SIG-M5 (cell line): ENCODE measurements at regions not wholly inside any gene's neighbourhood (a gene's known extent, or its start where the extent isn't known, plus 50 kb on each side); places are given as distances from the start of the nearest gene placed in this dataset.

ENCODE experiments used
- DNase-seq: peaks from one replicate; lab custom pipeline; 2025; lab: John Stamatoyannopoulos, UW

DNA sequence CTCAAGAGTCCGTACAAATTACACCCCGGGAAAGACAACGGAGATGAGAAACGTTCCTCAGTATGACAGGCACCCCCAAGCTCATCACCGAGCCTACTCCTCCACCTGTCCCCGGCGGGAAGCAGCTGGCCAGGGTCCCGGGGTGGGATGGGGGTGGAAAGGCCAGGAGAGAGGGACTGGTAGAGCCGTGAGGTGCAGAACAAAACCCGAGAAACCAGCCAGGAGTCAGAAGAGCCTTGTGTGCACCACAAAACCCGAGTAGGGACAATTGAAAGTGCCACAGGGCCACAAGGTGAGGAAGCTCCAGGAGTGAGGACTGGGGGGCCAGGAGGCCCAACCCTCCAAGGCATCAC lies 75.5 kb upstream of the SALL3 start:
- no peak for DNase-seq

DNA sequence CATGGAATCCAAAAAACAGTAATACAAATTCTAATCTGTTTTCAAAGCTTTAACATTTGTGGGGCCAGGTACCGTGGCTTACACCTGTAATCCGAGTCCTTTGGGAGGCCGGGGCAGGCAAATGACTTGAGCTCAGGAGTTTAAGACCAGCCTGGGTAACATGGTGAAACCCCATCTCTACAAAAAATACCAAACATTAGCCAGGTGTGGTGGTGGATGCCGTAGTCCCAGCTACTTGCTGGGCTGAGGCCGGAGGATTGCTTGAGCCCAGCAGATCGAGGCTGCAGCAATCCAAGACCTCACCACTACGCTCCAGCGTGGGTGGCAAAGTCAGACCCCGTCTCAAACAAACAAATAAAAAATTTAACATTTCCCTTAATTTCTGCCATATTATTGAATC lies 74.3 kb upstream of the SALL3 start:
- DNase-seq = no peak

GRCh38 chr18:78906066-78906465 lies 73.6 kb upstream of the SALL3 start:
- DNase-seq = no peak

DNA sequence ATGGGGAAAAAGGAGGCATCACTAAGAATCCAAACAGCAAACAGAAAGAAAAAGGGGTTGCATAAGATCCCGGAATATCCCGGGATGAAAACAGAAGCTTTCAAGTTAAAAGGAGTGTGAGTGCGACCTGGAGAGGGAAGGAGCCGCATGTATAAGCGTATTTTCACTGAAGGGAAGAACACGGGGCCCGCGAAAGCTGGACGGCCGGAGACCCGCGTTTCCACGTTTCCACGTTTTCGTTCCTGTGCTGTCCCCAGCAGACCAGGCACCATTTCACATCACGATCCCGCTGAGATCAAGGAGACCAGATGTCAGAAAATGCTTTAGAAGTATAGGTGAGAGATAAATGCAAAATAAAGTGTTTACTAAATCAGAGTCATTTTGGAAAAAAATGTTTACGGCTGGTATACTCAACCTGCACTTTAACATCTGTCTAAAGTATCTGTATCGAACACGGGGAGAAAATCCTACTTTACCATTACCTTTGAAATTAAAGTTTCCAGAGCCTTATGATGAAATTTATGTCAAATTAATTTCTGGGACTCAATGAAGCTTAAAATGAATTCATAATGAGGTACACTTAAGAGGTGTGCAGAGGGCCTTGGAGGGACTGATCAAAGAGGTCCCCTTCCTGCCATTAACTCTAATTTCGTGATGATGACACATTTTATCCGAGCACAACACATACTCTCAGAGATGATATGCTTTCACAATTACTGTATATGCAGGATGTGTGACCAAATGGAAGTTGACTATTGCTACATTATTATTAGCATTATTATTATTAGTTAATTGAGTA lies 71.0 kb upstream of the SALL3 start:
- DNase-seq = no peak

- DNase-seq = no peak
Observed at GRCh38 chr18:78911751-78912283, 67.8 kb upstream of the SALL3 start.

DNA sequence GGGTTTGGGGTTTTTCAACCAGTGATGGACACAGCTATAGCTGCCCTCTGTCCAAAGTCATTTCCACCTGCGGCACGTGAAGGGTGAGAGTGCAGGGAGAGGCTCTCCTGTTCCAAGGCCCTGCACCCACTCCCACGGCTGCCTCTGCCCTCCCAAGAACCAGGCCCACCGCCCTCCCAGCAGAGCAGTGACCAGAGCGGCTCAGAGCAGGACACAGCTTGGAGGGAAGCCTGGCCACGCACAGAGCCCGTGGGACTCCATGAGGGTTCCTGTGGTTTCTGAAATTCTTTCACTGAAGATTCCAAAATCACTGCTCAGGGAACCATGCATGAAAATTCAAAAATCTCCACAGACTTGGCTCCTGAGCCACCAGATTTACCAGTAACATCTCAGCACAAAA lies 67.3 kb upstream of the SALL3 start:
- no peak for DNase-seq

DNA sequence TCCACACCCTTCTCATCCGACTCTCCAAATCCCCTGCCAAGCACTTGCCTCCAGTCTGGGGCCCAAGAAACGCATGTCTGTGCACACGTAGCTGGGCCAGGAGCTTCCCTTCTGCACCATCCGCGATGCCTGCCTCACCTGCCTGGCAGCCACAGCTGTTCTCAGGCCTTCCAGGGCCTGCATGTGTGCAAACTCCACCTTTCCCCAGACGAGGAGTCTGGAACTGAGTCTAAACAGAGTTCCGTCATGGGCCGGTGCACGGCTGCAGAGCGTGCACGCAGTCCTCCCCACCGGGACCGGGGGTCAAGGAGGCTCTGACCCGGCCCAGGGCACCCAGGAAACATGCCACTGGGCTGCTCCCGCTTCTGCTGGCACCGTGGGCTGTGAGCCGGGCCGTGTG lies 66.8 kb upstream of the SALL3 start:
- DNase-seq = no peak

- no peak for DNase-seq
Observed at GRCh38 chr18:78913395-78913794, 66.2 kb upstream of the SALL3 start.

DNA sequence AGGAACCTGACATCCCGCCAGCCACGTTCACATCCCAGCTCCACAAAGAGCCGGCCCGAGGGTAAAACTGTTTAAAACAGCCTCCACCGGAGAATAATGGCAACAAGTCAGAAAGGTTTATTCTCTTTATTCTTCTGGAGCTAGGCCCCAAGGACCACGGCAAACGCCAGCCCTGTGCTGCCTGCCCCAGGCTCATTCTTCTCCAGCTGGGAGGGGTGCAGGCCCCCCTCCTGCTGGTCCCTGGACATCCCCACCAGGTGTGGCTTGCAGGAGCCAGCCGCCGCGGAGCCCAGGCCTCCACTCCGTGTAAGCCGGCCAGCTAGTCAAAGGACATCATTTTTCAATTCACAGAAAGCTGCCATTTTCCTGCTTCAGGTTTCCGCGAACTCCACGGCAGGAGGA lies 65.8 kb upstream of the SALL3 start:
- DNase-seq = no peak

GRCh38 chr18:78914249-78914935 lies 65.2 kb upstream of the SALL3 start:
- DNase-seq = no peak

GRCh38 chr18:78915446-78916008 lies 64.1 kb upstream of the SALL3 start:
- no peak for DNase-seq

DNA sequence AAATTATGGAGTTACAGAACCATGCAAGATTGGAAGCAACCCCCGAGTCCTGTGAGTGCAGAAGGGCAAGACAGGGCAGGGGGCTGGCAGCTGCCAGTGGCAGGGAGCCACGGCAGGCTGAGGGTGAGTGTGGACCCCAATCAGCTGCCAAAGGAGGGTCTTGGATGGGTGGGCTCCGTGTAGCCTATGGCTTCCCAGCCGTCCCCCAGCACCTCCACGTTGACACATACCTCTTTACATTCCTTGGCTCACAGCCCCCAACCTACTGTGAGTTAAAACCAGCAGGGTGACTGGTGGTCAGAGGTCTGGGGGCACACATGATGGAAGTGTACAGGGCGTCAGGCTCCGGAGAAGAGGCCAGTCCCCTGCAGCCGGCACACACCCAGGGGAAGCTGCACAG lies 60.9 kb upstream of the SALL3 start:
- no peak for DNase-seq

GRCh38 chr18:78919956-78920355 lies 59.7 kb upstream of the SALL3 start:
- DNase-seq = no peak

DNA sequence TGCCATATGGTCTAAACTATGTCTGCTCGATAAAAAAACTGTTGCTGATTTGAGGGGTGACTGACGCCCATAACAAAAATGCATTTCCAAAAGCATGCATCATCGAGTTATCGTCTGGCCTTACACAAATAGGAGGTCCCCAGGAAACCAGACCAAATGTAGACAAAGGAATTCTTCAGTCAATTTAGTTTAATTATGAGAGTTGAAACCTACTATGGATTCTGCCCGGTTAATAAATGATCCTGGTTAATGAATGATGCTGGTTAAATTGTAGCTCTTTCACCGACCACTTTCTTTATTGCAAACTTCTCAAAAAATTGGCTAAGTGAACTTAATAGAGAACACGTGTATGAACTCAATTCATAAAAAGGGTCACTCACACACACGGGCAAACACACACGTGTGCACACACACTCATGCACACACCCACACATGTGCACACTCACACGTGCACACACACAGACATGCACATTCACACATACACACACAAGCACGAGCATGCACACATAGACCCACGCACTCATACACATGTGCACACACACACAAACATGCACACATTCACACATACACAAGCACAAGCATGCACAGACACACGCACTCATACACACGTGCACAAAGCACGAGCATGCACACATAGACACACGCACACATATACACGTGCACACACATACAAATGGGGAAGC lies 59.0 kb upstream of the SALL3 start:
- DNase-seq = no peak

DNA sequence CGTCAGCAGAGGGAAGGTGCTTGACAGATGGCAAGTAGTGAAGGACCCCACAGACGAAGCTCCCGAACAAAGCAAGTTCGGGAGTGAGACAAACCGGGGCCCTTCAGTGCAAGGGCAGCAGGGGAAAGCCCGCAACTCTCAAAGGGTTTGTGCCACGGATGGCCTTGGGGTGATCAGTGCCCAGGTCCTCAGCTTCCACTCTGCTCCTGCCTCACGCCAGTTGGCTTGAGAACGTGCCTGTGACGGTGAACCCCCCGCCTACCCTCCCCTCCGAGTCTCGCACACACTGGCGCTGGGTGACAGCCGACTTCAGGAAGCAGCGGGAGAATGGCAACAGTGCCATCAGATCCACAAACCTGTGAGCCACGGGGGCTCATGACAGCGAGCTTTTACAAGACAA lies 56.8 kb upstream of the SALL3 start:
- DNase-seq = no peak

- no peak for DNase-seq
Observed at GRCh38 chr18:78924301-78924700, 55.3 kb upstream of the SALL3 start.

DNA sequence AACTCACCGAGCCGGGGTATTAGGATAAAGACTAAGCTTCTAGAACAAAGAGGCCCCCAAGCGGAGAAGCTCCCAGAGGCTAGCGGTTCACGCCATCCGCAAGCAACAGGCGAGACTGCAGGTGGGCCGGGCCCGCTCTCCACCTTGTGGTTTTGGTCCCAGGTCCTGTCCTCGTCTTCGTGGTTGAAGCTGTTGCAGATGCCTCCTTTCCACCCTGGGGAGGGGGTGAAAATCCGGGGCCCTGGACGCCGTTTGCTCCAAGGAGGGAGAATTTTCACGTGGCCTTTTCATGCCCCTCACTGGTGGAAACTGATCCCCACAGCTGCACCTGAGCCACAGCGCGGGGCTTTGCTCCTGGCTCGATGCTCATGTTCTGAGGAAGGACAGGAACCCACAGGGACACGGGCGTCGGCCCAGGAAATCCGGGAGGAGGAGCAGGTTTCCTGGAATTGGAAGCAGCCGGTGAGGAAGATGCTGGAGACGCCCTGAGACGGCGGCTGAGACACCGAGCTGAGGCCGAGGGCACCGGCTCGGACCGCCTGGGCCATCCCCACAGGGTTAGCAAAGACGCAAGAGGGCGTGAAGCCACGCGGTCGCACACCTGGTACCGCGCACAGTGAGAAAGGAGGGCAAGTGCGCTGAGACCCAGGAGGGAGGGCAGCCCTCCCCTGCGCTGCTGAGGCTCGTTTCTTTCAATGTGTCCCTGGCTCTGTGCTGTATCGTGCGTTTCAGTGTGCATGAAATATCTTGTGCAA lies 54.7 kb upstream of the SALL3 start:
- no peak for DNase-seq

GRCh38 chr18:78925557-78926242 lies 53.9 kb upstream of the SALL3 start:
- DNase-seq = no peak

DNA sequence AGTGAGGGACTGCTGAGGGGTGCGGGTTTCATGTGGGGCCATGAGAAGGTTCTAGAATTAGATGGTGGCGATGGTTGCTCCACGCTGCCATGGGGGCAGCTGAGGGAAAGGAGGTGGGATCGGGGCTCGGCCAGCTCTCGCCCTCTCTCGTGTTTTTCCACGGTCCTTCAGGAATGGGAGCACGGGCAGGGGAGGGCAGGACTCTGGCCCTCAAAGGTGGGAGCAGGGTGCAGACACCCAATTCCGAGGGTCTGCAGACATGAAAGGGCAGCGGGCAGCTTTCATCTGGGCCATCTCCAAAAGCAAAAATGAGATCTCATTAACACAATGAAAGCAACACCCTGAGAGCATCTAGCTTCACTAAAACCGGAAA lies 53.4 kb upstream of the SALL3 start:
- DNase-seq = no peak

GRCh38 chr18:78927156-78927555 lies 52.5 kb upstream of the SALL3 start:
- no peak for DNase-seq

DNA sequence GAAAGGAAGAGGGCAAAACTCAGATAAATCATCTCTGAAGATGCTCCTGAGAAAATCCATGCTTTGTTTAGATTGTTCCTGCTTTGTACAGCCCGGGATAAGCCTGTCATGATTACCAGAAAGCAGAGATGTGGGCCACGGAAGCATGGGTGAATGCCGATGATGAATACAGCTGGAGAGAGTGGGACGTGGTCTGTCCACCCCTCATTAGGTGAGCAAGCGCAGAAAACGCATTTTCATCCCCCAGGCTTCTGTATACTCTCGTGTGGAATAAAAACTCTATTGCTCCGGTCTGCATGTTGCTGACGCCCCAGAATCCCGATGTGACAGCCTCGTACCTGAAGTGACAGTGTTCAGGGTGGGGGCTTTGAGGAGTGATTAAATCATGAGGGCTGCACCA lies 52.0 kb upstream of the SALL3 start:
- no peak for DNase-seq
